HepG2 (cell line): ENCODE measurements at regions not wholly inside any gene's neighbourhood (a gene's known extent, or its start where the extent isn't known, plus 50 kb on each side); places are given as distances from the start of the nearest gene placed in this dataset.

ENCODE experiments used
- ATAC-seq: fragments of 200-7000 bp; cut with Tn5 transposase; 3 replicates; pipeline ENCODE4 v1.9.1; 2020; ENCODE audit warnings: mild to moderate bottlenecking, moderate library complexity
- BruUV-seq: library from RNA; stranded (reverse); fragments of 400-500 nt; replicated peaks from 2 replicates; lab custom pipeline; 2021; lab: Mats Ljungman, UMichigan
- CTCF ChIA-PET: fragments of 300-600 bp; formaldehyde crosslinking; extraction: SDS; loops from one replicate; lab custom pipeline; 2021; ENCODE audit warnings: low total read pairs, inconsistent platforms, low intra/inter-chr PET ratio; lab: Yijun Ruan, JAX
- POLR2A ChIA-PET: fragments of 350-600 bp; sonication (Branson Sonifier 250); formaldehyde crosslinking; loops from one replicate; lab custom pipeline; 2020; ENCODE audit warnings: antibody characterized with exemption, inconsistent platforms; lab: Yijun Ruan, JAX
- DNase-seq: peaks from one replicate; pipeline ENCODE4 v3.0.0-alpha.2; 2015; ENCODE audit warnings: low spot score
- FAIRE-seq: peaks from 3 replicates; lab custom pipeline; 2011; peaks lifted over from hg19 to GRCh38; lab: Jason Lieb, UNC
- H2AFZ ChIP-seq: one replicate; pipeline ENCODE4 v1.6.1; 2011; ENCODE audit warnings: low read length, inconsistent platforms
- H3K27ac ChIP-seq: fragments of 300-600 bp; 3 replicates; pipeline ENCODE4 v1.8.0; 2011; ENCODE audit warnings: mixed run types, mild to moderate bottlenecking, mixed read lengths, low read length, inconsistent platforms; ENCODE audit not compliant: insufficient read depth; ENCODE audit errors: extremely low read length
- H3K27me3 ChIP-seq, 2 experiments: fragments of 200-600 bp in 1 of 2; 2 replicates in 1 of 2; 3 replicates in 1 of 2; pipeline versions ENCODE4 v1.6.0 to v1.8.0; 2011; ENCODE audit warnings: low read length in 2 of 2, mild to moderate bottlenecking in 2 of 2, moderate library complexity in 2 of 2, inconsistent platforms in 1 of 2; ENCODE audit not compliant: insufficient read depth in 2 of 2, control insufficient read depth in 1 of 2
- H3K36me3 ChIP-seq, 2 experiments: fragments of 200-600 bp in 1 of 2; replicated peaks in 1 of 2; 2 replicates in 1 of 2; 3 replicates in 1 of 2; pipeline versions ENCODE4 v1.5.1 to v1.8.0; 2011; ENCODE audit warnings: low read length in 2 of 2, inconsistent platforms in 1 of 2; ENCODE audit not compliant: insufficient read depth in 2 of 2, control insufficient read depth in 1 of 2
- H3K4me1 ChIP-seq: 2 replicates; pipeline ENCODE4 v1.5.1; 2012; ENCODE audit warnings: low read length, inconsistent platforms; ENCODE audit not compliant: insufficient read depth
- H3K4me2 ChIP-seq: 2 replicates; pipeline ENCODE4 v1.6.0; 2011; ENCODE audit warnings: low read depth, low read length, inconsistent platforms
- H3K4me3 ChIP-seq, 3 experiments: fragments of 200-600 bp in 1 of 3; sonication (generic), shearing (Covaris generic) in 1 of 3; replicated peaks in 1 of 3; 2 replicates each; pipeline ENCODE4 v1.5.1; 2011 to 2016; ENCODE audit warnings: low read length in 3 of 3, inconsistent platforms in 2 of 3, low read depth in 2 of 3, mild to moderate bottlenecking in 2 of 3, control low read depth in 1 of 3, mixed read lengths in 1 of 3; ENCODE audit not compliant: insufficient read depth in 1 of 3
- H3K79me2 ChIP-seq: one replicate; pipeline ENCODE4 v1.6.1; 2011; ENCODE audit warnings: low read length, inconsistent platforms; ENCODE audit not compliant: insufficient read depth
- H3K9ac ChIP-seq: 2 replicates; pipeline ENCODE4 v1.6.0; 2011; ENCODE audit warnings: mild to moderate bottlenecking, low read depth, low read length, inconsistent platforms; ENCODE audit not compliant: insufficient read depth
- H3K9me3 ChIP-seq: 2 replicates; pipeline ENCODE4 v1.5.1; 2012; ENCODE audit warnings: mild to moderate bottlenecking, low read length
- H4K20me1 ChIP-seq: 2 replicates; pipeline ENCODE4 v1.6.0; 2011; ENCODE audit warnings: inconsistent platforms, mild to moderate bottlenecking, low read length, moderate library complexity; ENCODE audit not compliant: insufficient read depth
- ZBTB42 ChIP-seq: sonication (generic); formaldehyde crosslinking; IDR thresholded peaks from 2 replicates; pipeline ENCODE4 v1.5.0; 2020; ENCODE audit warnings: mild to moderate bottlenecking, missing genetic modification reagents
- ZNF10 ChIP-seq: sonication (generic); formaldehyde crosslinking; IDR thresholded peaks from 2 replicates; pipeline ENCODE4 v1.4.0; 2020; ENCODE audit warnings: mild to moderate bottlenecking, low read depth, missing genetic modification reagents, borderline replicate concordance
- ZNF274 ChIP-seq: sonication (generic); formaldehyde crosslinking; IDR thresholded peaks from 2 replicates; pipeline ENCODE4 v1.5.1; 2020; ENCODE audit warnings: mild to moderate bottlenecking, missing genetic modification reagents
- ZNF484 ChIP-seq: sonication (generic); formaldehyde crosslinking; IDR thresholded peaks from 2 replicates; pipeline ENCODE4 v1.5.1; 2020; ENCODE audit warnings: mild to moderate bottlenecking, low read depth, missing genetic modification reagents, borderline replicate concordance
- WGBS: methylation state at CpG from one replicate; pipeline ENCODE4 v1.1.6; 2017; ENCODE audit warnings: low lambda C conversion rate; 5-methylcytosine and 5-hydroxymethylcytosine counted together
- in situ Hi-C: cut with HindIII; loops from 2 replicates; pipeline ENCODE4 v1.10.0; 2017; ENCODE audit warnings: low pct_unique_long_range_greater_than_20kb; ENCODE audit not compliant: extremely low pct_ligation_motif_present
- intact Hi-C: fragments of 100-400 bp; cut with micrococcal nuclease; formaldehyde crosslinking; loops from one replicate; pipeline ENCODE4 v1.10.0; 2022; ENCODE audit not compliant: unreplicated experiment
- TF ChIP-seq, protein P1 (sequence below): sonication (generic); formaldehyde crosslinking; IDR thresholded peaks from 2 replicates; pipeline ENCODE4 v1.4.0; 2020; ENCODE audit warnings: mild to moderate bottlenecking, missing genetic modification reagents

DNA sequence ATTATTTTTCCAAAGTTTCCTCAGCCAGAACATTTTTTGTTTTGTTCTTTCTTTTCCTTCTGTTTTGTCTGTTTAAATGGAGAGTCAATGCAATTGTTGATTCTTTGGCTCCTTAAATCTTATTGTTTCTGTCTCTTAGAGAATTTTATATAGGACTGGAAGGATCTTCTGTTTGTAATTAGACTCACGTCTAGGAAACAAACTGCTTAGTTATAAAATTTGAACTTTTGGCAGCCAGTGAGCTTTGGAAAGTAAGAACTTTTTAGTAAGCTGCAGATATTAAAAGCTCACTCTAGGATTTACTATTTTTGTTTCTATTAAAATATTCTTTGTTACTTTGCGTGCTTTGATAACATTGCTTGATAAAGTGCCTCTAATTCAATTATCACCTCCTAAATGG is 109.8 kb upstream of the HNRNPU start:
- DNase-seq (no peak), FAIRE-seq (no peak), ATAC-seq (no peak)
- Histone ChIP-seq H3K9me3 (no peaks in the 10 kb centered on the region), H3K4me2 (no peak overlapping the region), H3K27ac (no peak overlapping the region), H3K4me3 (no peak overlapping the region), H3K36me3 (no peaks in the 10 kb centered on the region), H3K79me2 (peaks cover 14% of the 10 kb centered on the region), H3K27me3 (no peaks in the 10 kb centered on the region; a peak in 1 of 5 replicates), H3K9ac (no peak overlapping the region), H4K20me1 (no peaks in the 10 kb centered on the region), H3K4me1 (peaks cover 14% of the 10 kb centered on the region), H2AFZ (no peak overlapping the region)
- in situ Hi-C loops = loop anchor here (5.0 kb wide), 2 partner anchors 68 to 112 kb away; partner anchors contain the start of gene HNRNPU
- intact Hi-C loops = no loop called here
- ChIA-PET POLR2A (interaction anchor here (1.6 kb wide), 1 partner anchor 138 kb away, joined by 3 read pairs; the partner anchor contains the start of gene COX20), CTCF (no interaction called here)
- TF ChIP-seq ZNF274 (CRISPR knock-in tag) (no peak), ZNF10 (CRISPR knock-in tag) (no peak), ZNF484 (CRISPR knock-in tag) (no peak), ZBTB42 (CRISPR knock-in tag) (no peak)
- TF ChIP-seq, protein P1, sequence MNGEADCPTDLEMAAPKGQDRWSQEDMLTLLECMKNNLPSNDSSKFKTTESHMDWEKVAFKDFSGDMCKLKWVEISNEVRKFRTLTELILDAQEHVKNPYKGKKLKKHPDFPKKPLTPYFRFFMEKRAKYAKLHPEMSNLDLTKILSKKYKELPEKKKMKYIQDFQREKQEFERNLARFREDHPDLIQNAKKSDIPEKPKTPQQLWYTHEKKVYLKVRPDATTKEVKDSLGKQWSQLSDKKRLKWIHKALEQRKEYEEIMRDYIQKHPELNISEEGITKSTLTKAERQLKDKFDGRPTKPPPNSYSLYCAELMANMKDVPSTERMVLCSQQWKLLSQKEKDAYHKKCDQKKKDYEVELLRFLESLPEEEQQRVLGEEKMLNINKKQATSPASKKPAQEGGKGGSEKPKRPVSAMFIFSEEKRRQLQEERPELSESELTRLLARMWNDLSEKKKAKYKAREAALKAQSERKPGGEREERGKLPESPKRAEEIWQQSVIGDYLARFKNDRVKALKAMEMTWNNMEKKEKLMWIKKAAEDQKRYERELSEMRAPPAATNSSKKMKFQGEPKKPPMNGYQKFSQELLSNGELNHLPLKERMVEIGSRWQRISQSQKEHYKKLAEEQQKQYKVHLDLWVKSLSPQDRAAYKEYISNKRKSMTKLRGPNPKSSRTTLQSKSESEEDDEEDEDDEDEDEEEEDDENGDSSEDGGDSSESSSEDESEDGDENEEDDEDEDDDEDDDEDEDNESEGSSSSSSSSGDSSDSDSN (CRISPR knock-in tag) = no peak
- BruUV-seq = no TSS peak
- 76% methylated on average over 2 of the region's 2 CpGs for WGBS
